Stomach (tissue), 8 donors: ENCODE measurements at regions not wholly inside any gene's neighbourhood (a gene's known extent, or its start where the extent isn't known, plus 50 kb on each side); places are given as distances from the start of the nearest gene placed in this dataset.

Experiments
- DNase-seq, 2 donors: peaks; one replicate each; pipeline versions ENCODE4 v3.0.0 to v3.0.0-alpha.2; 2013 to 2019
- H3K27ac ChIP-seq, 5 donors: fragments of 200-600 bp in 4 of 5; sonication (generic) in 4 of 5; one replicate each; pipeline ENCODE4 v1.5.1; 2013 to 2019; ENCODE audit warnings: mild to moderate bottlenecking in 1 of 5, moderate library complexity in 1 of 5
- H3K27me3 ChIP-seq, 3 donors: fragments of 200-600 bp; sonication (generic); one replicate each; pipeline ENCODE4 v1.5.1; 2017 to 2019; ENCODE audit warnings: mixed run types in 1 of 3
- H3K36me3 ChIP-seq, 4 donors: fragments of 200-600 bp; sonication (generic); 1 replicate in 3 of 4; 2 replicates in 1 of 4; pipeline ENCODE4 v1.5.1; 2016 to 2019
- H3K4me1 ChIP-seq, 4 donors: fragments of 200-600 bp; sonication (generic); one replicate each; pipeline ENCODE4 v1.5.1; 2016 to 2019
- H3K4me3 ChIP-seq, 4 donors: fragments of 200-600 bp; sonication (generic) in 3 of 4; one replicate each; pipeline ENCODE4 v1.5.1; 2016 to 2019; ENCODE audit warnings: mild to moderate bottlenecking in 1 of 4
- H3K9me3 ChIP-seq, 4 donors: fragments of 200-600 bp; sonication (generic); one replicate each; pipeline ENCODE4 v1.5.1; 2016 to 2019
- CTCF ChIP-seq, 7 experiments: fragments of 450-650 bp in 4 of 7; fragments of 200-600 bp in 3 of 7; sonication (generic) in 3 of 7; IDR thresholded peaks; one replicate each; pipeline ENCODE4 v1.5.1; 2016 to 2019; ENCODE audit warnings: antibody characterized with exemption in 7 of 7, control low read depth in 2 of 7, mild to moderate bottlenecking in 1 of 7
- EP300 ChIP-seq: sonication (generic); formaldehyde crosslinking; IDR thresholded peaks from one replicate; pipeline ENCODE4 v1.6.1; 2017; ENCODE audit warnings: antibody characterized with exemption
- POLR2A ChIP-seq, 4 donors: fragments of 450-650 bp; IDR thresholded peaks; one replicate each; pipeline ENCODE4 v1.6.1; 2016; ENCODE audit warnings: antibody characterized with exemption in 4 of 4, control low read depth in 2 of 4, mild to moderate bottlenecking in 1 of 4, moderate library complexity in 1 of 4
- POLR2AphosphoS5 ChIP-seq, 3 donors: sonication (generic); formaldehyde crosslinking; IDR thresholded peaks; one replicate each; pipeline ENCODE4 v1.6.1; 2016; ENCODE audit warnings: antibody characterized with exemption in 3 of 3
- WGBS, 5 donors: extraction: QIAGEN DNeasy Blood & Tissue Kit in 3 of 5; methylation state at CpG; one replicate each; pipeline versions ENCODE4 v1.1.5 to v1.1.7; 2013 to 2018; 5-methylcytosine and 5-hydroxymethylcytosine counted together
- intact Hi-C: fragments of 100-400 bp; cut with DNase I; formaldehyde crosslinking; loops from one replicate; pipeline ENCODE4 v1.15.1; 2023; ENCODE audit warnings: low total_unique reads
- donor health status: healthy with polysubstance abuse.
- donor health status: Bipolar disorder and iron deficiency.
- donor health status: healthy.

DNA sequence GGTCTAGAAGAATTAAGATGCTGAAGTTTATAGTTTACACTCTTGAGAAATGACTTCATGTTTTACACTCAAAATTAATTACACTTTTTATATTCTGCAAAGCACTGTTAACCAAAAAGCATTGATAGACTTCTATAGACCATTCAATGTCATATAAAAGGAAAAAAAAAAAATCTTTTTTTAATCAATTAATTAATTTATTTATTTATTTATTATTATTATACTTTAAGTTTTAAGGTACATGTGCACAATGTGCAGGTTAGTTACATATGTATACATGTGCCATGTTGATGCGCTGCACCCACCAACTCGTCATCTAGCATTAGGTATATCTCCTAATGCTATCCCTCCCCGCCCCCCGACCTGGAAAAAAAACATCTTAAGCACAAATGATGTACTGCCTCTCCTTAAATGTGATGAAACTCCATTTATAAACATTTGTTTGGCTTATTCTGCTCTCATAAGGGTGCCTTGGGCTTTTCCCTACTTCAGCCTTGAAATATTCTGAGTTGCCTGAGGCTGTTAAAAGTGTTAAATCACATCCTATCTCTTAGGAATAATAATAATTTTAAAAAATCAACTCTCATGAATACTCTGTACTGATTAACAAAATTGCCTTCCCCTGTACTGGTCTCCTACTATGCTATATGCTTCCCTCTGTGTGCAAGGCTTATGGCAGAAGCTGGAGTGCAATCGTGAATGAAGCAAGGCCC lies 466.9 kb downstream of the SOX2 start:
- WGBS, 5 donors, result 71 to 79% (median 76%) methylated on average over 5 of the region's 5 CpGs
- DNase-seq, result no peak
- no peaks in the 10 kb centered on the region for H3K36me3 ChIP-seq

GRCh38 chr3:182179631-182180030 lies 467.9 kb downstream of the SOX2 start:
- intact Hi-C loops, result no loop called here
- DNase-seq, result peak in 1 of 2 donors; percentile 9
- Histone ChIP-seq H3K27me3 (no peaks in the 10 kb centered on the region), H3K36me3 (no peaks in the 10 kb centered on the region), H3K27ac (no peak overlapping the region), H3K9me3 (no peaks in the 10 kb centered on the region), H3K4me3 (no peak overlapping the region), H3K4me1 (peaks cover 6 to 26% (median 8%) of the 10 kb centered on the region in 4 donors)
- 50 to 76% (median 57%) methylated on average over 1 of the region's 1 CpG for WGBS, 5 donors
- TF ChIP-seq POLR2A (IDR thresholded peaks at IDR 0.05) (no peak), EP300 (no peak), POLR2AphosphoS5 (IDR thresholded peaks at IDR 0.05) (no peak), CTCF (IDR thresholded peaks at IDR 0.05) (no peak)

More for the DNA sequence above, 466.9 kb downstream of the SOX2 start:
- Histone ChIP-seq H3K27me3 (no peaks in the 10 kb centered on the region), H3K4me3 (no peak overlapping the region), H3K4me1 (peaks cover 6 to 16% (median 8%) of the 10 kb centered on the region in 4 donors), H3K9me3 (no peaks in the 10 kb centered on the region), H3K27ac (no peak overlapping the region)
- TF ChIP-seq CTCF (IDR thresholded peaks at IDR 0.05) (no peak), POLR2AphosphoS5 (IDR thresholded peaks at IDR 0.05) (no peak), EP300 (no peak), POLR2A (IDR thresholded peaks at IDR 0.05) (no peak)
- intact Hi-C loops, result no loop called here

- Histone ChIP-seq H3K9me3 (no peaks in the 10 kb centered on the region), H3K36me3 (no peaks in the 10 kb centered on the region), H3K27ac (peak overlapping the region in 1 of 5 donors; percentile 0), H3K4me1 (peaks cover 6 to 30% (median 8%) of the 10 kb centered on the region in 4 donors), H3K27me3 (no peaks in the 10 kb centered on the region), H3K4me3 (no peak overlapping the region)
- intact Hi-C loops, result no loop called here
- TF ChIP-seq POLR2A (IDR thresholded peaks at IDR 0.05) (no peak), POLR2AphosphoS5 (IDR thresholded peaks at IDR 0.05) (peak in 2 of 3 donors; percentile 52 to 64), EP300 (no peak), CTCF (IDR thresholded peaks at IDR 0.05) (no peak)
- peak in 1 of 2 donors; percentile 37 for DNase-seq
- WGBS, 5 donors, result 12 to 28% (median 23%) methylated on average over 9 of the region's 9 CpGs
Measured at GRCh38 chr3:182180654-182181385, 469.1 kb downstream of the SOX2 start.

DNA sequence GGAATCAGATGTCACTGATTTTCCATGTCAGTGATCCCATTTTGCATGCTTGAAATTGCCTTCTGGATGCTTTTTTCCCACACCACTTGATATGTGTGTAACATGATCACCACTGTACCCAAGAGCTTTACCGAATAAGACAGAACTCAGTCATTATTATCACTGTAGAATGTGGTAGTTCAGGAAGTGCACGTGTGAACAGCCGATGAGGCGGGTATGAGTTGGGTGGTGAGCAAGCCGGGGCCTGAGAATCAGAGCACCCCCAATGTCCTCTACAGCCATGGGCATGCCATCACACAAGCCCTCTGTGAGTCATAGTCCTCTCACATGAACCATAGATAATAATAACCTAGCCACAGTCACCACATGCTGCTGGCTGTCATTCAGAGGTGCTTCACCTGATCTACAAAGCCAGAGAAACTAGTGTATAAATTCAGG lies 470.8 kb downstream of the SOX2 start:
- no peaks in the 10 kb centered on the region for H3K27me3 ChIP-seq
- intact Hi-C loops, result no loop called here
- no peak overlapping the region for H3K4me3 ChIP-seq
- H3K36me3 ChIP-seq, result no peaks in the 10 kb centered on the region
- H3K4me1 ChIP-seq, result peaks cover 6 to 30% (median 8%) of the 10 kb centered on the region in 4 donors
- no peak for DNase-seq
- TF ChIP-seq CTCF (IDR thresholded peaks at IDR 0.05) (no peak), EP300 (no peak), POLR2A (IDR thresholded peaks at IDR 0.05) (no peak), POLR2AphosphoS5 (IDR thresholded peaks at IDR 0.05) (no peak)
- H3K27ac ChIP-seq, result no peak overlapping the region
- H3K9me3 ChIP-seq, result no peaks in the 10 kb centered on the region
- 72 to 81% (median 74%) methylated on average over 5 of the region's 5 CpGs for WGBS, 5 donors
